T-helper 22 cell (primary cell): ENCODE measurements at regions not wholly inside any gene's neighbourhood (a gene's known extent, or its start where the extent isn't known, plus 50 kb on each side); places are given as distances from the start of the nearest gene placed in this dataset.

ENCODE experiments used
- DNase-seq: peaks from one replicate; pipeline ENCODE4 v3.0.0-alpha.2; 2020; ENCODE audit warnings: low read depth

- DNase-seq = no peak
Observed at GRCh38 chr3:105304487-105304886, 62.2 kb upstream of the ALCAM start.

- DNase-seq = no peak
Observed at GRCh38 chr3:105315144-105315543, 51.6 kb upstream of the ALCAM start.

DNA sequence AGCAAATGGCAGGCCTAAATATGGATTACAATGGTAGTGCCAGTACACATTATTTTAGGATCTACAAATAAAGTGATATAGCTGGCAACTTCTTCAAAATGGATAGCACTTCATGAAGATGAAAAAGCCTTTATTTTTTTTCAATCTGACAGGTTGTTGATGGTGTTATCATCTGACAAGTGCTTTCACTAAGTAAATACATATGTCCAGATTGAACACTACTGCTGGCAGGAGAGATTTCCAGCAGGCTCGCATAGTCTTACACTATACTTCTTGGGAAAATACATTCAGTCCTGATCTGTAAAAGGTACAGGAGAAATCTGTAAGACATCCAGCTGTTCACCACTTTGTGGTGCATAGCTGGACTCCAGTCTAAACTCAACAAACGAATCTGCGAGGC lies 50.9 kb upstream of the ALCAM start:
- DNase-seq = no peak

DNA sequence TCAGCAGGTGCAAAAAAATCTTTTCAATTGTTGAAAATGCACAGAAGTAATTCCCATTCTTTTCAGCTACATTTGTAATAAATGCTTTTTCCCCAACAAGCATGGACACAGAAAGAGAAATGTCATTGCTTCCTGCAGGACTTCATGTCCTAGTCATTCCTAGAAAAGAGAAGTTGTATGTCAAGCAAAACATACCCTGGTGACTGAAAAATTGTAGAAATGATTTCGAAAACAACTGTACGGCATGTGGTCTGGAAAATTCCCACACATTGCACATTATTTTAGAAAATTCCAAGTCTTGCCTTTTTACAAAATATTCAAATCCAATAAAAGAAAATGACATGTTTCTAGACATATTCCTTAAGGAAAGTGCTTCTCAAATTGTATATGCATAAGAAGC lies 50.4 kb upstream of the ALCAM start:
- no peak for DNase-seq
